ENCODE measurements at regions not wholly inside any gene's neighbourhood (a gene's known extent, or its start where the extent isn't known, plus 50 kb on each side); places are given as distances from the start of the nearest gene placed in this dataset.

DNA sequence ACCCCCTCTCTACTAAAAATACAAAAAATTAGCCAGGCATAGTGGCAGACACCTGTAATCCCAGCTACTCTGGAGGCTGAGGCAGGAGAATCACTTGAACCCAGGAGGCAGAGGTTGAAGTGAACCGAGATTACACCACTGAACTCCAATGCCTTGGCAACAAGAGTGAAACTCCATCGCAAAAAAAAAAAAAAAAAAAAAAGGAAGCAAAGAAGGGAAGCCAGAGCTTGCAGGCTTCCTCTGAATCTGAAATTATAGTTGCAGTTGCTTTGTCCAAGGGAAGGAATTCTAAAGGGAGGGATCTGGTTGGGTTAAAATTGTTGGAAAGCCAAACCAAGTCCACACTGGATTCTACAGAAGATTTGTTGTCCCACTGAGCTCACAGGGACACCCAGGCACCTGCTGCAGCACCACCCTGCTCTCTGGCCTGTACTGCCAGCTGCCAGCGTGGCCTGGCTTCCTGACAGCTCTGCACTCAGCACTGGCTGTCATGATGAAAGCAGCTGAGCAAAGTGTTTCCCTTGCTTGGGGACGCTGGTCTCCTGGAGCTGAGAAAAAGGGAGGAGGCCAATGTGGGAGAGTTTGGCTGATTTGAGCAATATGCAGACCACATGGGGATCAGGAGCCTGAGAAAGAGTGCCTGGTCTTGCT lies 88.8 kb upstream of the HES1 start:
- H3K4me3 ChIP-seq (ENCODE audit: low read depth, poor library complexity, severe bottlenecking) = no peak overlapping the region
- intact Hi-C loops (cut with DNase I; ENCODE audit: low total_unique reads) = no loop called here
- TF ChIP-seq, protein P1, sequence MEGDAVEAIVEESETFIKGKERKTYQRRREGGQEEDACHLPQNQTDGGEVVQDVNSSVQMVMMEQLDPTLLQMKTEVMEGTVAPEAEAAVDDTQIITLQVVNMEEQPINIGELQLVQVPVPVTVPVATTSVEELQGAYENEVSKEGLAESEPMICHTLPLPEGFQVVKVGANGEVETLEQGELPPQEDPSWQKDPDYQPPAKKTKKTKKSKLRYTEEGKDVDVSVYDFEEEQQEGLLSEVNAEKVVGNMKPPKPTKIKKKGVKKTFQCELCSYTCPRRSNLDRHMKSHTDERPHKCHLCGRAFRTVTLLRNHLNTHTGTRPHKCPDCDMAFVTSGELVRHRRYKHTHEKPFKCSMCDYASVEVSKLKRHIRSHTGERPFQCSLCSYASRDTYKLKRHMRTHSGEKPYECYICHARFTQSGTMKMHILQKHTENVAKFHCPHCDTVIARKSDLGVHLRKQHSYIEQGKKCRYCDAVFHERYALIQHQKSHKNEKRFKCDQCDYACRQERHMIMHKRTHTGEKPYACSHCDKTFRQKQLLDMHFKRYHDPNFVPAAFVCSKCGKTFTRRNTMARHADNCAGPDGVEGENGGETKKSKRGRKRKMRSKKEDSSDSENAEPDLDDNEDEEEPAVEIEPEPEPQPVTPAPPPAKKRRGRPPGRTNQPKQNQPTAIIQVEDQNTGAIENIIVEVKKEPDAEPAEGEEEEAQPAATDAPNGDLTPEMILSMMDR (IDR thresholded peaks at IDR 0.05) = no peak
- no peak for TF ChIP-seq POLR2A (IDR thresholded peaks at IDR 0.05)
- WGBS, 2 donors = 8 to 29% methylated on average over 4 of the region's 4 CpGs
- DNase-seq (ENCODE audit: low spot score in 2 of 2) = peak; percentile 61 to 90

- TF ChIP-seq, protein P1 (IDR thresholded peaks at IDR 0.05) = no peak
- no peak for TF ChIP-seq POLR2A (IDR thresholded peaks at IDR 0.05)
- H3K4me3 ChIP-seq (ENCODE audit: low read depth, poor library complexity, severe bottlenecking) = no peak overlapping the region
- DNase-seq (ENCODE audit: low spot score in 2 of 2) = no peak
- intact Hi-C loops (cut with DNase I; ENCODE audit: low total_unique reads) = no loop called here
- 98 to 100% methylated on average over 1 of the region's 1 CpG for WGBS, 2 donors
Measured at GRCh38 chr3:194049394-194049793, 86.6 kb upstream of the HES1 start.

GRCh38 chr3:194050782-194051320 lies 85.1 kb upstream of the HES1 start:
- DNase-seq (ENCODE audit: low spot score in 2 of 2) = no peak
- no peak overlapping the region for H3K4me3 ChIP-seq (ENCODE audit: low read depth, poor library complexity, severe bottlenecking)
- intact Hi-C loops (cut with DNase I; ENCODE audit: low total_unique reads) = no loop called here
- 91 to 95% methylated on average over 1 of the region's 1 CpG for WGBS, 2 donors
- TF ChIP-seq POLR2A (IDR thresholded peaks at IDR 0.05) = no peak
- TF ChIP-seq, protein P1 (IDR thresholded peaks at IDR 0.05) = no peak

GRCh38 chr3:194051366-194052149 lies 84.4 kb upstream of the HES1 start:
- H3K4me3 ChIP-seq (ENCODE audit: low read depth, poor library complexity, severe bottlenecking) = no peak overlapping the region
- intact Hi-C loops (cut with DNase I; ENCODE audit: low total_unique reads) = no loop called here
- WGBS, 2 donors = 84 to 89% methylated on average over 2 of the region's 2 CpGs
- DNase-seq (ENCODE audit: low spot score in 2 of 2) = peak in 1 of 2 donors; percentile 26
- no peak for TF ChIP-seq POLR2A (IDR thresholded peaks at IDR 0.05)
- TF ChIP-seq, protein P1 (IDR thresholded peaks at IDR 0.05) = no peak

DNA sequence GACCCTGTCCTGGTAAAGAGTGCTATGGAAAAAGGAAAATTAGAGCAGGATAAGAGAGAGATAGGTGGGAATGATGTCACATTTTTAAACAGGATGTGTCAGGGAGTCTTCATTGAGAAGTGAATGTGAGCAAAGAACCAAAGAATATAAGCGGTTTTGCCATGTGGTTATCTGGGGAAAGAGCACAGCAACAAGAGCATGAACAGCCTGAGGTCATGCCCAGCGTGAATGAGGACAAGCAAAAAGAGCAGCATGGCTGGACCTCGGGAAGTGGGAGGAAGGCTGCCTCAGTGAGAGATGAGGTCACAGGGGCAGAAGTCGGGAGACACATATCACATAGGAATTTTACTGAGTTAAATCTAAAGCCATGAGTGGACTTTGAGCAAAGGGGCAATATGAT lies 82.8 kb upstream of the HES1 start:
- 81 to 86% methylated on average over 4 of the region's 4 CpGs for whole genome bisulfite sequencing, 2 donors
- no peak overlapping the region for H3K4me3 ChIP-seq (ENCODE audit: low read depth, poor library complexity, severe bottlenecking)
- no peak for TF ChIP-seq POLR2A (IDR thresholded peaks at IDR 0.05)
- TF ChIP-seq, protein P1 (IDR thresholded peaks at IDR 0.05) = no peak
- intact Hi-C loops (cut with DNase I; ENCODE audit: low total_unique reads) = no loop called here
- DNase-seq (ENCODE audit: low spot score in 2 of 2) = no peak

All from lower leg skin (tissue), 4 donors.